8988T (cell line): ENCODE measurements at regions not wholly inside any gene's neighbourhood (a gene's known extent, or its start where the extent isn't known, plus 50 kb on each side); places are given as distances from the start of the nearest gene placed in this dataset.

Experiments
- DNase-seq: peaks from one replicate; pipeline ENCODE4 v3.0.0; 2011

- DNase-seq = no peak
Measured at GRCh38 chr10:128725531-128725930, 599.3 kb upstream of the MKI67 start.

GRCh38 chr10:128727114-128727513, 600.9 kb upstream of the MKI67 start:
- DNase-seq = no peak

GRCh38 chr10:128729910-128730420, 603.7 kb upstream of the MKI67 start:
- DNase-seq = no peak

GRCh38 chr10:128730922-128731321, 604.7 kb upstream of the MKI67 start:
- DNase-seq = no peak

GRCh38 chr10:128734161-128734560, 607.9 kb upstream of the MKI67 start:
- DNase-seq = no peak

GRCh38 chr10:128734734-128735133, 608.5 kb upstream of the MKI67 start:
- no peak for DNase-seq

GRCh38 chr10:128735996-128736395, 609.8 kb upstream of the MKI67 start:
- DNase-seq = no peak

GRCh38 chr10:128738386-128738915, 612.2 kb upstream of the MKI67 start:
- DNase-seq = no peak

GRCh38 chr10:128739930-128740329, 613.7 kb upstream of the MKI67 start:
- DNase-seq = no peak

- no peak for DNase-seq
Measured at GRCh38 chr10:128741180-128741579, 615.0 kb upstream of the MKI67 start.

- no peak for DNase-seq
Measured at GRCh38 chr10:128741680-128742079, 615.5 kb upstream of the MKI67 start.

- no peak for DNase-seq
Measured at GRCh38 chr10:128744092-128744491, 617.9 kb upstream of the MKI67 start.

GRCh38 chr10:128744811-128745305, 618.6 kb upstream of the MKI67 start:
- no peak for DNase-seq

GRCh38 chr10:128747582-128748346, 621.5 kb upstream of the MKI67 start:
- no peak for DNase-seq

GRCh38 chr10:128751284-128751683, 625.1 kb upstream of the MKI67 start:
- no peak for DNase-seq

GRCh38 chr10:128751851-128752250, 625.6 kb upstream of the MKI67 start:
- DNase-seq = no peak

GRCh38 chr10:128759174-128759573, 633.0 kb upstream of the MKI67 start:
- no peak for DNase-seq

- DNase-seq = no peak
Measured at GRCh38 chr10:128763588-128763987, 637.4 kb upstream of the MKI67 start.

- DNase-seq = no peak
Measured at GRCh38 chr10:128764190-128764589, 638.0 kb upstream of the MKI67 start.

GRCh38 chr10:128766915-128767314, 640.7 kb upstream of the MKI67 start:
- DNase-seq = no peak

GRCh38 chr10:128774979-128775378, 648.8 kb upstream of the MKI67 start:
- DNase-seq = no peak

GRCh38 chr10:128775743-128776142, 649.5 kb upstream of the MKI67 start:
- DNase-seq = no peak

GRCh38 chr10:128776673-128777252, 650.5 kb upstream of the MKI67 start:
- DNase-seq = no peak

- no peak for DNase-seq
Measured at GRCh38 chr10:128777342-128777741, 651.1 kb upstream of the MKI67 start.
